NT2/D1 (cell line): ENCODE measurements at regions not wholly inside any gene's neighbourhood (a gene's known extent, or its start where the extent isn't known, plus 50 kb on each side); places are given as distances from the start of the nearest gene placed in this dataset.

Experiments used
- DNase-seq: peaks from one replicate; pipeline ENCODE4 v3.0.0-alpha.2; 2011; ENCODE audit warnings: low read depth, low spot score
- H3K27me3 ChIP-seq: 2 replicates; pipeline ENCODE4 v1.6.0; 2011; ENCODE audit warnings: mild to moderate bottlenecking; ENCODE audit not compliant: insufficient read length, insufficient read depth
- H3K36me3 ChIP-seq: 2 replicates; pipeline ENCODE4 v1.6.1; 2011; ENCODE audit warnings: mild to moderate bottlenecking, low read length, mixed read lengths; ENCODE audit not compliant: insufficient read depth, insufficient read length
- H3K4me1 ChIP-seq: 2 replicates; pipeline ENCODE4 v1.5.1; 2011; ENCODE audit not compliant: insufficient read depth, insufficient read length
- H3K4me3 ChIP-seq: 2 replicates; pipeline ENCODE4 v1.5.1; 2011; ENCODE audit warnings: low read depth; ENCODE audit not compliant: insufficient read length
- H3K9ac ChIP-seq: 2 replicates; pipeline ENCODE4 v1.6.0; 2011; ENCODE audit warnings: low read depth; ENCODE audit not compliant: insufficient read length
- H3K9me3 ChIP-seq: 2 replicates; pipeline ENCODE4 v1.5.1; 2011; ENCODE audit warnings: mild to moderate bottlenecking, low read length; ENCODE audit not compliant: insufficient read depth
- SUZ12 ChIP-seq: IDR thresholded peaks from 2 replicates; pipeline ENCODE4 v1.6.1; 2011; ENCODE audit not compliant: insufficient read length, insufficient read depth; ENCODE audit errors: extremely low read depth
- YY1 ChIP-seq: IDR thresholded peaks from 2 replicates; pipeline ENCODE4 v1.6.1; 2011; ENCODE audit not compliant: insufficient read length, insufficient read depth
- ZNF274 ChIP-seq: IDR thresholded peaks from 2 replicates; pipeline ENCODE4 v1.6.1; 2011; ENCODE audit warnings: mild to moderate bottlenecking, low read depth, low read length

DNA sequence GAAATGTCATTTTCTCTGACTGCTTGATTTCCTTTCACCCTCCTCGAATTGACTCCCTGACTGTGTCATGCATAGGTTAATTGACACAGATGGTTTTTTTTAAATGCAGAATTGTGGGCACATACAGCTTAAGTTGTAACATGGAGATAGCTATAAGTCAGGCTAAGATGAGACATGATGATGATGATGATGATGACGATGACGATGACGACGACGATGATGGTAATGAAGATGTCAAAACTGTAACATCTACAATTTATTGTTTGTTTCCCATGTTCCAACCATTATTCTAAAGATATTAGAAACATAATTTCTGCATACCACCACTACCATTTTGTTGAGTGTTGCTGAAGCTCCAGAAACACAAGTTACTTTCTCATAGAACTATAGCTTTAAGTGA lies 1232.8 kb downstream of the XPNPEP1 start:
- H3K9ac ChIP-seq = no peak overlapping the region

DNA sequence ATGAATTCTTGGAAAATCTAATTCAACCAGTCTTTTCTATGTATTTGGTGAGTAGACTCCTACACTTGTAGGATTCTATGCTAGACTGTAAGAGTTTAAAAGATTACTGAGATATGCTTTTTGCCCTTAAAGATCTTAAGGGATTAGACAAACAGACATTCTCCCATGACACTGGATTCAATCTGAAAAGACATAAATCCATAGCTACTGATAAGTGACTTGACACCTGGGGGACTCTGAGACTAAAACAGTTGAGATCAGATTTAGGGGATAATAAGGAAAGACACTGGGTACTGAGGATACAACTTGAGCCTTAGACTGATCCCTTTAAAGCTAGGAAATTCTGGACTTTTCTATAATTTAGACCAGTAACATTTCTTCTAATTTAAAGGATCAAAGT lies 1233.4 kb downstream of the XPNPEP1 start:
- Histone ChIP-seq H3K27me3 (no peaks in the 10 kb centered on the region), H3K4me3 (no peak overlapping the region), H3K36me3 (no peaks in the 10 kb centered on the region), H3K9me3 (no peaks in the 10 kb centered on the region), H3K9ac (no peak overlapping the region), H3K4me1 (no peaks in the 10 kb centered on the region)
- TF ChIP-seq YY1 (no peak), ZNF274 (no peak), SUZ12 (no peak)
- DNase-seq = no peak

More for the DNA sequence above, 1232.8 kb downstream of the XPNPEP1 start:
- no peak for DNase-seq
- H3K9me3 ChIP-seq = no peaks in the 10 kb centered on the region
- no peak overlapping the region for H3K4me3 ChIP-seq
- H3K36me3 ChIP-seq = no peaks in the 10 kb centered on the region
- TF ChIP-seq ZNF274 (no peak), YY1 (no peak), SUZ12 (no peak)
- no peaks in the 10 kb centered on the region for H3K27me3 ChIP-seq
- no peaks in the 10 kb centered on the region for H3K4me1 ChIP-seq

DNA sequence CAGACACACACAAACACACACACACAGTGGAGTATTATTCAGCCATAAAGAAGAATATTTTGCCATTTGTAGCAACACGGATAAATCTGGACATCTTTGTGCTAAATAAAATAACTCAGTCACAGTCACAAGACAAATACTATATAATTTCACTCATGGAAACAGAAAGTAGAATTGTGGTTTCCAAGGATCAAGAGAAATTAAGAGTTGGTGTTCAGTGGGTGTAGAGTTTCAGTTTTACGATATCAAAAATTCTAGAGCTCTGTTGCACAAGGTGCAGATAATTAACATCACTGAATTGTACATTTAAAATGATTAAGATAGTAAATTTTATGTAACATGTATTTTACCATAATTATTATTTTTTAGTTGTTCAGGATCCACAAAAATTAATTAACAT lies 1235.0 kb downstream of the XPNPEP1 start:
- no peaks in the 10 kb centered on the region for H3K36me3 ChIP-seq
- no peak for DNase-seq
- no peaks in the 10 kb centered on the region for H3K9me3 ChIP-seq
- H3K9ac ChIP-seq = no peak overlapping the region
- no peaks in the 10 kb centered on the region for H3K4me1 ChIP-seq
- no peaks in the 10 kb centered on the region for H3K27me3 ChIP-seq
- TF ChIP-seq ZNF274 (no peak), YY1 (no peak), SUZ12 (no peak)
- H3K4me3 ChIP-seq = no peak overlapping the region

DNA sequence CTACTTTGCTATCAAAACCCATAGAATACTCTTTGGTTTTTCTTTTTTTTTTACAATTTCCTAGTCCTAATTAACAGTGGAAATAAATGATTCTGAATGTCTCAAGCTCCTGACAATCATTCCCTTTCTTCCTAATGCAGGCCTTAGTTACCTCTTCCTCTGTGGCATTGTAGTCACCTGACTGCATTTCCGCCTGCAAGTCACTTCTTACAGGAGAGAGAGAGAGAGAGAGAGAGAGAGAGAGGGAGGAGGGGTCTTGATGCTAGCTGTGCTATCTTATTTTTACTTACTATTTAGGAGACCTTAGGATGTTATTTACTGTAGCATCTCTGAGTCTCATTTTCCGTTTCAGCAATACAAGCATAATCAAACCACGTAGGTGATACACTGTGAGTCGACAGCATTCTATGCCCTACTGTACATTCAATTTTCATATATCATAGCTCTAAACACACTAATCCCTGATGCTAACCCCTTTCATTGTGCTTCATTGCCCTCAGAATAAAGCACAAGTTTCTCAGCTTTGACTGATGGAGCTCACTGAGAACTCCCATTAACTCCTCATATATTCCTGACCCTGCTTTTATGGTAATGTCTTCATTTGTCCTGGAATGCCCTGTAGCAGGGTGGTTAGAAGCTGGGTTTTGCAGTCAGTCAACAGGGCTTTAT lies 1237.3 kb downstream of the XPNPEP1 start:
- no peak for TF ChIP-seq SUZ12
- TF ChIP-seq ZNF274 = no peak
- TF ChIP-seq YY1 = no peak
- H3K4me3 ChIP-seq = no peak overlapping the region
- H3K36me3 ChIP-seq = no peaks in the 10 kb centered on the region
- H3K9ac ChIP-seq = no peak overlapping the region
- no peaks in the 10 kb centered on the region for H3K27me3 ChIP-seq
- DNase-seq = no peak
- H3K9me3 ChIP-seq = no peaks in the 10 kb centered on the region
- no peaks in the 10 kb centered on the region for H3K4me1 ChIP-seq

DNA sequence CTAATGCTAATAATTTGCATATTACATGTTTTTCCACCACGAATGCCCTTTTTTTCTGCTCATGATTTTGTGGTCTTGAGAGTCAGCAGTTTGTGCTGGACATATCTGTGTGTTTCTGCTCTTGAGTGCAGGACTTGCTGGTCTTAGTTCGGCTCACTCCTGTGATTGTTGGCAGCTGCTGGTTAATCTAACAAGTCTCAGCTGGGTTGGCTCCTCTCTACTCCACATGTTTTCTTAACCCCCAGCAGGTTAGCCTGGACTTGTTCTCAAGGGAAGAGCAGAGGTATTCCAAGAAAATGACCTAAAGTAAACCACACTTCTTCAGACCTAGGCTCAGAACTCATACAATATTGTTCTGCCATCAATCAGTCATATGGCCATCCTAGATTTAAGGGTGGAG lies 1238.9 kb downstream of the XPNPEP1 start:
- Histone ChIP-seq H3K4me3 (no peak overlapping the region), H3K9me3 (no peaks in the 10 kb centered on the region), H3K9ac (no peak overlapping the region), H3K27me3 (no peaks in the 10 kb centered on the region), H3K36me3 (no peaks in the 10 kb centered on the region), H3K4me1 (no peaks in the 10 kb centered on the region)
- no peak for DNase-seq
- TF ChIP-seq SUZ12 (no peak), ZNF274 (no peak), YY1 (no peak)

DNA sequence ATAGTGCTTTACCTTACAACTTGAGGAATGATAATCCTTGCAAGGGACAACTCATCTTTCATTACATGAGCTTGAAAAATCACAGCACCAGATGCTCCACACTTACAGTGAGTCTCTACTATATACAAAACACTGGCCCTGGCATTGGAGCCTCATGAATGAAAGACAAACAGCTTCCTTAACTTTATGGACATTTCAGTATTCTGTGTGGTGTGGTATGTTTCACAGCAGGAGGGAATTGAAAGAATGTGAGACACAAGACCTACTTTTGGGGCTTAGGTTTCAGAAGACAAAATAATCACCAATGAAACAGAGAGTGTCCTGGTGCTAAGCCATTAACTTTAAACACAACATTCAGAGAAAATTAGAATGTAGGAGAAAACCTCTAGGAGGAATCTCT lies 1249.6 kb downstream of the XPNPEP1 start:
- Histone ChIP-seq H3K9ac (no peak overlapping the region), H3K4me1 (no peaks in the 10 kb centered on the region), H3K4me3 (no peak overlapping the region), H3K9me3 (no peaks in the 10 kb centered on the region), H3K27me3 (no peaks in the 10 kb centered on the region), H3K36me3 (no peaks in the 10 kb centered on the region)
- no peak for DNase-seq
- no peak for TF ChIP-seq ZNF274
- no peak for TF ChIP-seq SUZ12
- no peak for TF ChIP-seq YY1

DNA sequence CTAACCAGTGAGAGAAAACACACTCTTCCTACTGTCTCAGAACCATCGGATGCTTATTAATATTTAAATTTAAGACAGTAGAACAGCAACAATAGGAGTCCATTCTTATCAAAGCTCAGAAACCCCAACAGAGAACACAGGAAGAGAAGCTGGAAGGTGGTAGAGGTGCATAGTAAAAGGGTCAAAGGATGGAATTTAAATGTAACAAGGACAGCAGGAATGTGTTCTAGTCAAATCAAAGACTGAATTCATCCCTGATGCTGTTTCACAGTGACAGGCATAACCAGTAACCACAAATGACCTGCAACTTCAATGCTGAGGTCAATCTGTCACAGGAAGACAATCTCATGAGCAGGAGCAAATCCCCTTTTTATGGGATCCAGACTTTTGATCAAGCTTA lies 1259.7 kb downstream of the XPNPEP1 start:
- no peaks in the 10 kb centered on the region for H3K27me3 ChIP-seq
- H3K4me1 ChIP-seq = no peaks in the 10 kb centered on the region
- H3K36me3 ChIP-seq = no peaks in the 10 kb centered on the region
- no peaks in the 10 kb centered on the region for H3K9me3 ChIP-seq
- no peak overlapping the region for H3K9ac ChIP-seq
- no peak overlapping the region for H3K4me3 ChIP-seq
- TF ChIP-seq SUZ12 (no peak), ZNF274 (no peak), YY1 (no peak)
- DNase-seq = no peak

DNA sequence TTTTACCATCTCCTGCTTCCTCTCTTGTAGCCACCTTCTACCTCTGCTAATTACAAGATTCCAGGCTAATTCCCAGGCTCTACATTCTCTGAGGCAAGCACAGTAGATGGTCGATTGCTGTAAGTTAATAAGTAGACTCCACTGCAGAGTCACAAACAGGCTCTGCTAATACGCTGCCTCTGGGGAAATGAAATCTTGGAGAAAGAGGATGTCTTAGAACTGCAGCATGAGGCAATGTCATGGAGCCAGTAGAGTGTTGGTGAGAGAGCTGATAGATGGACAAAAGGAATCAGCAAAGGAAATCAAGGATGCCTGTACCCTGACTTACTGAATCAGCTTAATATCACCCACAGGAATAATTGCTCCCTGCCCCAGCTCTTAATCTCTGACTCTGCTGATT lies 1260.3 kb downstream of the XPNPEP1 start:
- Histone ChIP-seq H3K4me3 (no peak overlapping the region), H3K9ac (no peak overlapping the region), H3K9me3 (no peaks in the 10 kb centered on the region), H3K4me1 (no peaks in the 10 kb centered on the region), H3K27me3 (no peaks in the 10 kb centered on the region), H3K36me3 (no peaks in the 10 kb centered on the region)
- DNase-seq = no peak
- no peak for TF ChIP-seq ZNF274
- no peak for TF ChIP-seq YY1
- no peak for TF ChIP-seq SUZ12
